Endodermal cell (in vitro differentiated cells): ENCODE measurements at regions not wholly inside any gene's neighbourhood (a gene's known extent, or its start where the extent isn't known, plus 50 kb on each side); places are given as distances from the start of the nearest gene placed in this dataset.

Experiments used
- DNase-seq: peaks from one replicate; pipeline ENCODE4 v3.0.0-alpha.2; 2017
- H3K27ac ChIP-seq: 2 replicates; pipeline ENCODE4 v1.5.1; 2013; ENCODE audit warnings: mild to moderate bottlenecking, low read depth, low read length, moderate library complexity
- H3K27me3 ChIP-seq: 2 replicates; pipeline ENCODE4 v1.6.1; 2013; ENCODE audit warnings: mild to moderate bottlenecking, low read length, moderate library complexity; ENCODE audit not compliant: insufficient read depth, control insufficient read depth, poor library complexity, severe bottlenecking
- H3K36me3 ChIP-seq: 2 replicates; pipeline ENCODE4 v1.7.0; 2013; ENCODE audit warnings: mild to moderate bottlenecking, low read length, moderate library complexity; ENCODE audit not compliant: control insufficient read depth, insufficient read depth
- H3K4me1 ChIP-seq: one replicate; pipeline ENCODE4 v1.7.0; 2013; ENCODE audit warnings: low read length; ENCODE audit not compliant: control insufficient read depth, insufficient read depth
- H3K4me3 ChIP-seq: 2 replicates; pipeline ENCODE4 v1.5.1; 2013; ENCODE audit warnings: mild to moderate bottlenecking, low read length, moderate library complexity
- H3K9ac ChIP-seq: 2 replicates; pipeline ENCODE4 v1.6.1; 2013; ENCODE audit warnings: mild to moderate bottlenecking, low read length, moderate library complexity; ENCODE audit not compliant: poor library complexity, severe bottlenecking; ENCODE audit errors: extremely low read depth
- H3K9me3 ChIP-seq: 2 replicates; pipeline ENCODE4 v1.6.1; 2013; ENCODE audit warnings: mild to moderate bottlenecking, low read length, moderate library complexity; ENCODE audit not compliant: control insufficient read depth
- H3K27ac Mint-ChIP-seq: 2 replicates; pipeline ENCODE4 v1.8.0; 2020; ENCODE audit warnings: mixed read lengths
- H3K27me3 Mint-ChIP-seq: 2 replicates; pipeline ENCODE4 v1.8.0; 2021; ENCODE audit warnings: mild to moderate bottlenecking, mixed read lengths; ENCODE audit not compliant: insufficient read depth
- H3K36me3 Mint-ChIP-seq: 2 replicates; pipeline ENCODE4 v1.8.0; 2020; ENCODE audit warnings: low read depth, mixed read lengths
- H3K4me1 Mint-ChIP-seq: 2 replicates; pipeline ENCODE4 v1.8.0; 2020; ENCODE audit warnings: mixed read lengths
- H3K4me3 Mint-ChIP-seq: 2 replicates; pipeline ENCODE4 v1.8.0; 2020; ENCODE audit warnings: mild to moderate bottlenecking, moderate library complexity, mixed read lengths
- H3K9me3 Mint-ChIP-seq: 2 replicates; pipeline ENCODE4 v1.8.0; 2020; ENCODE audit warnings: mild to moderate bottlenecking, mixed read lengths
- CTCF ChIP-seq: fragments of 200-600 bp; sonication (generic); conservative IDR thresholded peaks from 2 replicates; pipeline ENCODE4 v1.5.0; 2021; ENCODE audit warnings: antibody characterized with exemption, mild to moderate bottlenecking
- WGBS, 2 experiments: methylation state at CpG; one replicate each; pipeline versions ENCODE4 v1.1.5 to v1.1.7; 2013; ENCODE audit warnings: missing lambda C conversion rate in 2 of 2, mixed read lengths in 1 of 2; ENCODE audit not compliant: insufficient coverage in 1 of 2, insufficient read length in 1 of 2; 5-methylcytosine and 5-hydroxymethylcytosine counted together

DNA sequence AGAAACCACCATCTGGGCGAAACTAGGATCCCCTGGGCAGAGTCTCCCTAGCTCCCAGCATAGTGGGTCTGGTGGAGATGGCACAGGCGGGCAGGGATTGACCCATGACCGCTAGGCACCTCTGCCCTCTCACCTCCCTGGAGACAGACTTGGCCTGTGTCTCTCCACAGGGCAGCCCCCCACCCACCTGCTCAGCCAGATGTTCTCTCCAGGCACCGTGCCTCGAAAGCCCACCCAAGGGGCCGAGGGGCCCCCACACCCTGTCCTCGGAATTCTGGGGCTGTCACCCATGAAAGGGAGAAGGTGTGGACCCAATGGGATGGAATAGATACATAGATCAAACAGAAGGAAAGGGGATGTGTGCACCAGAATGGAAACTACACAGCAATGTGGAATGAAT, 229.1 kb upstream of the RTL1 start:
- H3K4me3 Mint-ChIP-seq, result no peak overlapping the region
- H3K9ac ChIP-seq, result no peak overlapping the region
- H3K27ac ChIP-seq, result no peak overlapping the region
- H3K9me3 ChIP-seq, result peaks cover 11% of the 10 kb centered on the region
- H3K36me3 ChIP-seq, result no peaks in the 10 kb centered on the region
- no peak overlapping the region for H3K4me3 ChIP-seq
- H3K4me1 Mint-ChIP-seq, result peaks cover 37% of the 10 kb centered on the region
- H3K9me3 Mint-ChIP-seq, result peaks cover 9% of the 10 kb centered on the region
- WGBS, 2 experiments, result 83 to 89% methylated on average over 2 to 7 of the region's 7 CpGs
- TF ChIP-seq CTCF, result no peak
- no peaks in the 10 kb centered on the region for H3K27me3 ChIP-seq
- no peaks in the 10 kb centered on the region for H3K36me3 Mint-ChIP-seq
- H3K4me1 ChIP-seq, result peaks cover 17% of the 10 kb centered on the region
- H3K27me3 Mint-ChIP-seq, result peaks cover 2% of the 10 kb centered on the region
- no peak overlapping the region for H3K27ac Mint-ChIP-seq
- DNase-seq, result peak; percentile 34

GRCh38 chr14:101133068-101133467, 229.5 kb upstream of the RTL1 start:
- H3K9me3 Mint-ChIP-seq, result peaks cover 8% of the 10 kb centered on the region
- peaks cover 2% of the 10 kb centered on the region for H3K27me3 Mint-ChIP-seq
- no peaks in the 10 kb centered on the region for H3K36me3 Mint-ChIP-seq
- no peak overlapping the region for H3K27ac Mint-ChIP-seq
- peaks cover 37% of the 10 kb centered on the region for H3K4me1 Mint-ChIP-seq
- Histone ChIP-seq H3K4me3 (no peak overlapping the region), H3K27ac (no peak overlapping the region), H3K4me1 (peaks cover 17% of the 10 kb centered on the region), H3K9me3 (peaks cover 6% of the 10 kb centered on the region), H3K36me3 (no peaks in the 10 kb centered on the region), H3K9ac (no peak overlapping the region), H3K27me3 (no peaks in the 10 kb centered on the region)
- 93 to 96% methylated on average over 2 to 8 of the region's 8 CpGs for WGBS, 2 experiments
- DNase-seq, result peak; percentile 28
- TF ChIP-seq CTCF, result no peak
- H3K4me3 Mint-ChIP-seq, result no peak overlapping the region

DNA sequence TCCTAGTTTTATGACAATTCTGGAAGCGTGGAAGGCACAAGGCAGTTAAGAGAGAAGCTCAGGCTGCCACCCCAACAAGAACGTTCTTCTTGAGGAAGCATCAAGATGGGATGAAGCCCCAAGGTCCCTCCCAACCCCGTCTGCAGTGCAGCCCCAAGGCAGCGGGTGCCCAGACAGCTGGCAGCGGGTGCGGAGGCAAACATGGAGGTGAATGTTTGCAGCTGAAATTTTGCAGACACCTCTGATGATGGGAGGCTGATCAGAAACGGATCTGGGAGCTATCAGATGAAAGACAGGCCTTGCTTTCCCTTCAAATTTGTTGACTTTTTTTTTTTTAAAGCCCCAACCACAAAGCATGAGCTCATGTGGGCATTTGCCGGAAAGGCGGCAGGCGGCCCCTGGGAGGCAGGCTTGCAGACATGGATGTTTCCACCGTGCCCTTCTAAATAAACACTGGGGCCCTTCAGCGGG, 230.7 kb upstream of the RTL1 start:
- H3K27me3 ChIP-seq, result no peaks in the 10 kb centered on the region
- Mint-ChIP-seq H3K27me3 (peaks cover 2% of the 10 kb centered on the region), H3K36me3 (no peaks in the 10 kb centered on the region), H3K4me1 (peaks cover 35% of the 10 kb centered on the region), H3K4me3 (no peak overlapping the region), H3K9me3 (peaks cover 6% of the 10 kb centered on the region), H3K27ac (no peak overlapping the region)
- peaks cover 6% of the 10 kb centered on the region for H3K9me3 ChIP-seq
- H3K36me3 ChIP-seq, result no peaks in the 10 kb centered on the region
- peaks cover 15% of the 10 kb centered on the region for H3K4me1 ChIP-seq
- no peak overlapping the region for H3K4me3 ChIP-seq
- no peak overlapping the region for H3K9ac ChIP-seq
- TF ChIP-seq CTCF, result no peak
- no peak overlapping the region for H3K27ac ChIP-seq
- 92 to 94% methylated on average over 2 to 12 of the region's 12 CpGs for WGBS, 2 experiments
- no peak for DNase-seq
